ENCODE measurements at regions not wholly inside any gene's neighbourhood (a gene's known extent, or its start where the extent isn't known, plus 50 kb on each side); places are given as distances from the start of the nearest gene placed in this dataset.

DNA sequence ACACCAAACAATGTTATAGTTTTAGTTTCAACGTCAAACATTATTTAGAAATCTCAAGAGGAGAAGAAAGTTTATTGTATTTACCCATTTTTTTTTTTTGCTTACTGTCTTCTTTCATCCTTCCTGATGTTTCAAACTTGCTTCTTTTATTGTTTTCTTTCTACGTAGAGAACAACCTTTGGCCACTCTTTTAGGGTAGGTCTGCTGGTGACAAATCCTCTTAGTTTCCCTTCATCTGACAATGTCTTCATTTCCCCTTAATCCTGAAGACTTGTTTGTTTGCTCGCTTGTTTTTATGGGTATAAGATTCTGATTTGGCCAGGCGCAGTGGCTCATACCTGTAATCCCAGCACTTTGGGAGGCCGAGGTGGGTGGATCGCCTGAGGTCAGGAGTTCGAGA is 89.1 kb downstream of the RHOU start:
- Histone ChIP-seq H3K36me3 (replicated peaks; ENCODE audit: insufficient read depth, low read depth) (no peaks in the 10 kb centered on the region), H3K4me2 (no peak overlapping the region), H3K27ac (peak overlapping the region; percentile 54), H2AFZ (no peak overlapping the region), H3K4me1 (ENCODE audit: insufficient read depth) (no peaks in the 10 kb centered on the region), H3K9me2 (replicated peaks; ENCODE audit: insufficient read depth) (no peaks in the 10 kb centered on the region), H3K27me3 (no peaks in the 10 kb centered on the region), H3K4me3 (no peak overlapping the region), H4K20me1 (ENCODE audit: insufficient read depth, poor library complexity, severe bottlenecking) (no peaks in the 10 kb centered on the region), H3K79me2 (no peaks in the 10 kb centered on the region), H3K9me3 (ENCODE audit: low read depth) (no peaks in the 10 kb centered on the region)
- DNase-seq (ENCODE audit: low spot score), result no peak
- TF ChIP-seq, protein P1, sequence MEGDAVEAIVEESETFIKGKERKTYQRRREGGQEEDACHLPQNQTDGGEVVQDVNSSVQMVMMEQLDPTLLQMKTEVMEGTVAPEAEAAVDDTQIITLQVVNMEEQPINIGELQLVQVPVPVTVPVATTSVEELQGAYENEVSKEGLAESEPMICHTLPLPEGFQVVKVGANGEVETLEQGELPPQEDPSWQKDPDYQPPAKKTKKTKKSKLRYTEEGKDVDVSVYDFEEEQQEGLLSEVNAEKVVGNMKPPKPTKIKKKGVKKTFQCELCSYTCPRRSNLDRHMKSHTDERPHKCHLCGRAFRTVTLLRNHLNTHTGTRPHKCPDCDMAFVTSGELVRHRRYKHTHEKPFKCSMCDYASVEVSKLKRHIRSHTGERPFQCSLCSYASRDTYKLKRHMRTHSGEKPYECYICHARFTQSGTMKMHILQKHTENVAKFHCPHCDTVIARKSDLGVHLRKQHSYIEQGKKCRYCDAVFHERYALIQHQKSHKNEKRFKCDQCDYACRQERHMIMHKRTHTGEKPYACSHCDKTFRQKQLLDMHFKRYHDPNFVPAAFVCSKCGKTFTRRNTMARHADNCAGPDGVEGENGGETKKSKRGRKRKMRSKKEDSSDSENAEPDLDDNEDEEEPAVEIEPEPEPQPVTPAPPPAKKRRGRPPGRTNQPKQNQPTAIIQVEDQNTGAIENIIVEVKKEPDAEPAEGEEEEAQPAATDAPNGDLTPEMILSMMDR (IDR thresholded peaks at IDR 0.05; ENCODE audit: poor library complexity), result no peak
- WGBS (ENCODE audit: low lambda C conversion rate, missing lambda C conversion rate), result 80% methylated on average over 7 of the region's 7 CpGs

DNA sequence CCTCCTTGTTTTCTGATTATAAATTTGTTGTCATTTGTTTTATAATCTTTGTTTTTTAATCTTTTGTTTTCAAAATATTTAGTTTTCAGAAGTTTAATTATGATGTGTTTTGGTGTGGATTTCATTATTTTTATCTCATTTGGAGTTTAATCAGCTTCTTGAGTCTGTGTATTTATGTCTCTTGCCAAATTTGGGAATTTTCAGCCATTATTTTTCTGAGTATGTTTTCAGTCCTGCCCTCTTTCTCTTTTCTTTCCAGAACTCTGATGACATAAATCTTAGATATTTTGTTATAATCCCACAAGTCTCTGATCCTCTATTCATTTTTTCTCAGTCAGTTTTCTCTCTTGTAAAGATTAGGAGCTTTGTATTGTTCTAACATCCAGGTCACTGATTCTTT is 89.8 kb downstream of the RHOU start:
- Histone ChIP-seq H2AFZ (no peak overlapping the region), H3K9me2 (replicated peaks; ENCODE audit: insufficient read depth) (no peaks in the 10 kb centered on the region), H3K79me2 (no peaks in the 10 kb centered on the region), H3K27ac (no peak overlapping the region), H3K4me3 (no peak overlapping the region), H3K36me3 (replicated peaks; ENCODE audit: insufficient read depth, low read depth) (no peaks in the 10 kb centered on the region), H3K9me3 (ENCODE audit: low read depth) (no peaks in the 10 kb centered on the region), H3K4me2 (no peak overlapping the region), H3K4me1 (ENCODE audit: insufficient read depth) (peaks cover 3% of the 10 kb centered on the region), H4K20me1 (ENCODE audit: insufficient read depth, poor library complexity, severe bottlenecking) (no peaks in the 10 kb centered on the region), H3K27me3 (no peaks in the 10 kb centered on the region)
- TF ChIP-seq EZH2phosphoT487 (IDR thresholded peaks at IDR 0.05; ENCODE audit: low read depth, severe bottlenecking, unreplicated experiment) (no peak), EZH2 (IDR thresholded peaks at IDR 0.05; ENCODE audit: borderline replicate concordance) (no peak)
- TF ChIP-seq, protein P1 (IDR thresholded peaks at IDR 0.05; ENCODE audit: poor library complexity), result no peak
- DNase-seq (ENCODE audit: low spot score), result no peak

DNA sequence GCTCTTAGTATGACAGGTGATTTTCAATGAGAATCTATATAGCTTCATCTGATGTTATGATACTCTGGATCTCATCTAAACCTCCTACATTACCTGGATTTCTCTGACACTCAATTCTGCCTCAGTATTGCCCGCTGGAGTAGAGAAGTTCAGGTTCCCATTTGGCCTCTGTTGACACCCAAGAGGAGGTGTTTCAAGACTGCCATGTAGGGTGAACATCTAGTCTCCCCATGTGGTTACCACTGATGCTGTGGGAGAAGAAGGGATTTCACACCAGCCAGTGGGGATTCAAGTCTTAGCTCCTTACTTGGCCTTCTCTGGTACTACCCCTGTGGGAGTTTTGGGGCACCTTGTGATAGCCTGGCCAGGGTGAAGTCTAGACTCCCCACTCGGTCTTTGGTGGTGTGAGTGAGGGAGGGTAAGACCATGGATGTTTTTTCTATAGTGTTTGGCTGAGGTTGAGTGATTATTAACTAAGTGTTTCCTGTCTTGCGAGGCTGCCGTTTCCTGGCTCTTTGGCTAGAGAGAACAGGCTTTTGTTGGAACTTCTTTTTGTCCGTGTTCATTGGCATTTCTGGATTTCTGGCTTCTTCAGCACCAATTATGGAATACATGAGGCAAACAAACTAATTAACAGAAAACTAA is 90.7 kb downstream of the RHOU start:
- no peak for DNase-seq (ENCODE audit: low spot score)
- Histone ChIP-seq H3K27me3 (no peaks in the 10 kb centered on the region), H3K4me1 (ENCODE audit: insufficient read depth) (peaks cover 12% of the 10 kb centered on the region), H3K79me2 (no peaks in the 10 kb centered on the region), H4K20me1 (ENCODE audit: insufficient read depth, poor library complexity, severe bottlenecking) (no peaks in the 10 kb centered on the region), H3K4me2 (no peak overlapping the region), H3K36me3 (replicated peaks; ENCODE audit: insufficient read depth, low read depth) (no peaks in the 10 kb centered on the region), H2AFZ (no peak overlapping the region), H3K9me2 (replicated peaks; ENCODE audit: insufficient read depth) (no peaks in the 10 kb centered on the region), H3K9me3 (ENCODE audit: low read depth) (no peaks in the 10 kb centered on the region), H3K27ac (peak overlapping the region; percentile 0), H3K4me3 (no peak overlapping the region)
- 54% methylated on average over 5 of the region's 5 CpGs for whole genome bisulfite sequencing (ENCODE audit: low lambda C conversion rate, missing lambda C conversion rate)
- TF ChIP-seq EZH2 (IDR thresholded peaks at IDR 0.05; ENCODE audit: borderline replicate concordance) (no peak), EZH2phosphoT487 (IDR thresholded peaks at IDR 0.05; ENCODE audit: low read depth, severe bottlenecking, unreplicated experiment) (no peak)
- TF ChIP-seq, protein P1 (IDR thresholded peaks at IDR 0.05; ENCODE audit: poor library complexity), result no peak

DNA sequence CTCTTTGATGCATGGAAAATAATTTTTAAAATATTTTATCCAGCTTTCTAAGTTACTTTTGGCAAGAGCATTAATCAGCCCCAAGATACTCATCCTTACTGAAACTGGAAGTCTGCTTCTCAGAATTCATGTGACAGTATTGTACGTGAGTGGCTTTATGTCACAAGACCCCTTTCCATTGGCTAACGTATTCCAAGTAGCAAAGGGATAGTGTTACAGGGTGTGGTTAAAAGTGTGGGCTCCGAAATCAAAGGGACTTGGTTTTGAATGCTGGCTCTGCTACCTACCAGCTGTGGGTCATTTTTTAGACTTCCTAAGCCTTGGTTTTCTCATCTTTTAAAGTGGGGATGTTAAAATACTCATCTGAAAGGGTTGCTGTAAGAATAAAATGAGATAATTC is 91.7 kb downstream of the RHOU start:
- Histone ChIP-seq H3K9me2 (replicated peaks; ENCODE audit: insufficient read depth) (no peaks in the 10 kb centered on the region), H3K4me3 (no peak overlapping the region), H2AFZ (no peak overlapping the region), H3K27ac (no peak overlapping the region), H3K9me3 (ENCODE audit: low read depth) (no peaks in the 10 kb centered on the region), H4K20me1 (ENCODE audit: insufficient read depth, poor library complexity, severe bottlenecking) (no peaks in the 10 kb centered on the region), H3K4me1 (ENCODE audit: insufficient read depth) (peaks cover 16% of the 10 kb centered on the region), H3K36me3 (replicated peaks; ENCODE audit: insufficient read depth, low read depth) (no peaks in the 10 kb centered on the region), H3K27me3 (no peaks in the 10 kb centered on the region), H3K79me2 (no peaks in the 10 kb centered on the region), H3K4me2 (no peak overlapping the region)
- DNase-seq (ENCODE audit: low spot score), result no peak
- TF ChIP-seq, protein P1 (IDR thresholded peaks at IDR 0.05; ENCODE audit: poor library complexity), result no peak
- TF ChIP-seq EZH2phosphoT487 (IDR thresholded peaks at IDR 0.05; ENCODE audit: low read depth, severe bottlenecking, unreplicated experiment), result no peak
- no peak for TF ChIP-seq EZH2 (IDR thresholded peaks at IDR 0.05; ENCODE audit: borderline replicate concordance)
- 44% methylated on average over 3 of the region's 3 CpGs for WGBS (ENCODE audit: low lambda C conversion rate, missing lambda C conversion rate)

Data from hepatocyte (in vitro differentiated cells).